ENCODE measurements at regions not wholly inside any gene's neighbourhood (a gene's known extent, or its start where the extent isn't known, plus 50 kb on each side); places are given as distances from the start of the nearest gene placed in this dataset.
"Not testable (repeated sequence)": the region's sequence is repeated elsewhere in the genome, so short reads cannot be mapped to it uniquely, and the experiment has no call there.

DNA sequence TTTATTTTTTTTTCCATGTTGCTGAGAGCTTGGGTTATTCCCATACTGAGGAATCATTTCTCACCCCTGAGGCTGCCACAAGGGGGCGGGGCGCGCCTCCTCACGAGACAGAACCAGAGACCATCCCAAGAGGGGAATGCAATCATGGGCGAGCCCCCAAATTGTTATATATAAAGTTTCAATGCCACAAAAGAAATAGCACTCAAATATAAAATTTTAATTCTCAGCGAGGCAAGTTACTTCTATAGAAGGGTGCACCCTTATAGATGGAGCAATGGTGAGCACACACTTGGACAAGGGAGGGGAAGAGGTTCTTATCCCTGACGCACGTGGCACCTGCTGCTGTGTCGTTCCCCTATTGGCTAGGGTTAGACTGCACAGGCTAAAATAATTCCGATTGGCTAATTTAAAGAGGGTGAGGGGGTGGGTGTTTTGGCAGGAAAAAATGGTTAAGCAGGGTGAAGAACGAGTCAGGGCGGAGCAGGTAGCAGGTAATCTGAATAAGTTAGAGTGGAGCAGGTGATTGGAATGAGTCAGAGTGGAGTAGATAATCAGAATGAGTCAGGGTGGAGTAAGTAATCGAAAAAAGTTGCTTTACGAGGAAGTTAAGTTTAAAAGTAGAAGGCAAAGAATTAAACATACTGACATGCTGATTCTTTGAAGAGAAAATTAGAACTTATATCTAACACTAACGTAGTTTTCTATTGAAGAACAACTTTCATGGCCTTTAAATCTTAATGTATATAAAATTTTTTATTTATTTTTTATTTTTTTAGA, 177.5 kb downstream of the MTCL1 start:
- DNase-seq (ENCODE audit: low spot score), result no peak

DNA sequence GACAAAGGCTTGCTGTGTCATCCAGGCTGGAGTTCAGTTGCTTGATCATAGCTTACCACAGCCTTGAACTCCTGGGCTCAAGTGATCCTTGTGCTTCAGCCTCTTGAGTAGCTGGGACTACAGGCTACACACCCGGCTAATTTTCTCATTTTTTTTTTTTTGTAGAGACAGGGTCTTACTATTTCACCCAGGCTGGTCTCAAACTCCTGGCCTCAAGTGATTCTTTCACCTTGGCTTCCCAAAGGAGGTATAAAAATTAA, 178.0 kb downstream of the MTCL1 start:
- no peak for DNase-seq (ENCODE audit: low spot score)

DNA sequence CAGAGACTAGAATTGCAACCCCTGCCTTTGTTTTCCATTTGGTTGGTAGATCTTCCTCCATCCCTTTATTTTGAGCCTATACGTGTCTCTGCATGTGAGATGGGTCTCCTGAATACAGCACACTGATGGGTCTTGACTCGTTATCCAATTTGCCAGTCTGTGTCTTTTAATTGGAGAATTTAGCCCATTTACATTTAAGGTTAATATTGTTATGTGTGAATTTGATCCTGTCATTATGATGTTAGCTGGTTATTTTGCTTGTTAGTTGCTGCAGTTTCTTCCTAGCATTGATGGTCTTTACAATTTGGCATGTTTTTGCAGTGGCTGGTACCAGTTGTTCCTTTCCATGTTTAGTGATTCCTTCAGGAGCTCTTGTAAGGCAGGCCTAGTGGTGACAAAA, 182.5 kb downstream of the MTCL1 start:
- DNase-seq (ENCODE audit: low spot score), result not testable (repeated sequence)

DNA sequence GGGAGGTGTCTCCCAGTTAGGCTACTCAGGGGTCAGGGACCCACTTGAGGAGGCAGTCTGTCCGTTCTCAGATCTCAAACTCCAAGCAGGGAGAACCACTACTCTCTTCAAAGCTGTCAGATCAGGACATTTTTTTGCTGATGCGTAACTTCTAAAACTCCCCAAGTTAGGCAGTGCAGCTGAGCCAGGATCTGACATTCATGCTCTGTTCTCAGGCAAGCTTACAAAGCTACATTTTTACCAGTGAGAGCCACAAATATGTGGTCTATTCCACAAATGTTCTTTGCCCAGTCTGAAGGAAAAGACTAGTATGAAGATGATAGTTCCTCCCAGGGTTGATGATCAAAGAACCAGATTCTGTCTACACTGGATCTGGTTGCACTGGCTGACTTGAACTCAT, 184.1 kb downstream of the MTCL1 start:
- no peak for DNase-seq (ENCODE audit: low spot score)

DNA sequence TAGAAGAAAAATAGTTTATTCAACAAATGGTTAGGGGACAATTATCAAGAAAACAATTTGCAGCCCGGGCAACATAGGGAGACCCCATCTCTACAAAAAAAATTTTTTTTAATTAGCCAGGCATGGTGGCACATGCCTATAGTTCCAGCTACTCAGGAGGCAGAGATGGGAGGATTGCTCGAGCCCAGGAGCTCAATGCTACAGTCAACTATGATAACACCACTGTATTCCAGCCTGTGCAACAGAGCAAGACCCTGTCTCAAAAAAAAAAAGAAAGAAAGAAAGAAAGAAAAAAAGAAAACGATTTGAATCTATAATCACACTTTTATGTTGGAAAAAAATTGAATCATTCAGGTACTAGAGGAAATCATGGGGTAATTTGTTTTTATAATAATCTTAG, 185.1 kb downstream of the MTCL1 start:
- not testable (repeated sequence) for DNase-seq (ENCODE audit: low spot score)

DNA sequence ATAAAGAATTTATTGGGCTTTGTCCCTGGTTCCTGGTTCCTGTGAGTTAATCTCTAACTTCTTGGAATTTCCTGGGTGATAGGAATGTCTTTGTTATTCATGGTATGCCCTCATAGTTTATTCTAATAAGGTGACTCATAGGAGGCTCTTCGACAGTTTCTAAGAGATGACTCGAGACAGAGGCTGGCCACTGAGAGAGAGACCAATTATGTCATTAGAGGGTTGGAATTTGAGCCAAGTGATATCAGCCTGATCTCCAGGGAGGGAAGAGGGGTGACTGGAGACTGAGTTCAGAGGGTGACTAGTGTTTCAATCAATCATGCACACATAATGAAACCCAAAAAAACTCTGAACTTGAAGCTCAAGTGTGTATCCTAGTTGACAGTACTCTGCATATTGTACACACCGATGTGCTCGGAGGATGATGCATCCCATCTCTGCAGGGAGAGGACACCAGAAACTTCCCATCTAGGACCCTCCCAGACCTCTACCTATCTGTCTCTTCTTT, 185.7 kb downstream of the MTCL1 start:
- DNase-seq (ENCODE audit: low spot score), result peak; percentile 68

DNA sequence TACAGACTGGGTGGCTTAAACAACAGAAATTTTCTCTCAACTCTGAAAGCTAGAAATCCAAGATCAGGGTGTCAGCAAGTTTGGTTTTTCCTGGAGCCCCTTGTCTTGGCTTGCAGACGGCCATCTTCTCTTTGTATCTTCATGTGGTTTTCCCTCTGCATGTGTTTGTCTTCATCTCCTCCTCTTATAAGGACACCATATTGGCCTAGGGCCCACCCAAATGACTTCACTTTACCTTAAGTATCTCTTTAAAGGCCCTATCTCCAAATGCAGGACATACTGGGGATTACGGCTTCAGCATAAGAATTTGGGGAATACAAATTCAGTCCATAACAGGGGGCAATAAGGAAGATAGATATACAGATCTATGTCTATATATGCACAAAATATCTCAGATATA, 187.9 kb downstream of the MTCL1 start:
- no peak for DNase-seq (ENCODE audit: low spot score)

DNA sequence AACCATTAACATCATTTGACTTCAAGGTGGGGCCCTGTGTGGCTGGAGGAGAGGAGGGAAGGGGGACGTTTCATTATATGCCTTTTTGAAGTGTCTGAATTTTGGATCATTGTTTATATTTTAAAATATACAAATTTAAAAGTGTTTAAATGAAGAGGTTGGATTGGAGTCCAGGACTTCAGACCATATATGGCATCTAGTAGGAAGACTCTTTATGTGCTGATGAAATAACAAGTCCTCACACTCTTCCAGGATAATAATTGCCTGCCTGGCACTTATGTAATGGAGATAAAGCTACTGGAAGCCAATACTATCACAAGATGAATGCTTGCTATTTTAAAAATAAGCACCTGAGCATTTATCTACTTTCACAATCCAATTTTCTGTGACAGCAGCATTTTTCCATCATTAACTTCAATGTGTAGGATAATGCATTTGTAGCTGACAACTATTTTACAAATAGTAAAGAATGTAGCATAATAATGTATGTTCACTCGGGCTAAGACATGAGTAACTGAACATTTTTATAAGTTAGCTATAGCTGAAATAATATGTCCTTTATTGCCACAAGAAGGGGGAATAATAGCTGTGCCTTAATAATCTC, 188.4 kb downstream of the MTCL1 start:
- DNase-seq (ENCODE audit: low spot score), result no peak

DNA sequence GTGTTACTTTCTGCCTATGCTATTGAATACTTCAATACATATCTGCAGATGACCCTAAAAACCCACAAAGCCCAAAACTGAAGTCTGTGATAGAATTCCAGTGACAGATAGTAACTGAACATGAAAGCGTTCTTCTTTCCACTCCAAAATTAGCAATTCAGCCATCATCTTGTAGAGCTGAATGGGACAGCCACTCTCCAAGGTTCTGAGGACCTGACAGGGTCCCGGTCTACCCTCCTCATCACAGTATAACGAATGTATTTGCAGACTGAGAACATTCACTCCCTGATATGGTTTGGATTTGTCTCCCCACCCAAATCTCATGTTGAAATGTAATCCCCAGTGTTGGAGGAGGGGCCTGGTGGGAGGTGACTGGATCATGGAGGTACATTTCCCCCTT, 189.5 kb downstream of the MTCL1 start:
- no peak for DNase-seq (ENCODE audit: low spot score)

DNA sequence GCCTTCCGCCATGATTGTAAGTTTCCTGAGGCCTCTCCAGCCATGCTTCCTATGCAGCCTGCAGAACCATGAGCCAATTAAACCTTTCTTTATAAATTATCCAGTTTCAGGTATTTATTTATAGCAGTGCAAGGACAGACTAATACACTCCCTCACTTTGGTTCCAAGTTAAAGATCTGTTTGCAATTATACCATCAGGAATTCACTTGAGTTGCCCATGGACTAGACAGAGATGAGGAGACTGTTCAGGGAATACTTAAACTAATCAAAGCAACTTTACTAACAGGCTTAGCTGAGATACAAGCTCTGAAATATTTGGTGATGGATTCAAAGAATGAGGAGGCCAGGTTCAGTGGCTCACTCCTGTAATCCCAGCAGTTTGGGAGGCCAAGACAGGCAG, 190.0 kb downstream of the MTCL1 start:
- DNase-seq (ENCODE audit: low spot score), result no peak

DNA sequence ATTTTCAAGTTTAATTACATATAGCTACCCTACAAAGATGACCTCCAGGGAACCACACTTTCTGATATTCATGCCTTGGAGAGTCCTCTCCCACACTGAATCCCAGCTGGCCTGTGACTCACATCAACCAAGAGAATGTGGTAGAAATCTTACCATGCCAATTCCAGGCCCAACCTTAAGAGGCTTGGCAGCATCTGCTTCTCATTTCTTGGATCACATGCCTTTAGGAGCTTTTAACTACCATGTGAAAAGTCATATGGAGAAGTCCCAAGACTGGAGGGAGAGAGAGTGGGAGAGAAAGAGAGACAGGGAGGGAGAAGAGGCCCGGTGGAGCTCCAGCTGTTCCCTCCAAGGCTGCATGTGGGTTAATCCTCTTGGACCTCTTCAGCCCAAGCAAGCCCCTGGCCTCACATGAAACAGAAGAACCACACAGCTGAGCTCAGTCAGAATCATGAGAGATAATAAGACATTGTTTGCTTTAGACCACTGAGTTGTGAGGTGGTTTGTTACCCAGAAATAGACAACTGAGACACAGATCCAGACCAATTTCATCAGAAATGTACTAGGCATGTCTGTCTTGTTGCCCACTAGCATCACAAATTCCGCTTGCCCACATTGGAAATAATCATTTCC, 190.7 kb downstream of the MTCL1 start:
- no peak for DNase-seq (ENCODE audit: low spot score)

DNA sequence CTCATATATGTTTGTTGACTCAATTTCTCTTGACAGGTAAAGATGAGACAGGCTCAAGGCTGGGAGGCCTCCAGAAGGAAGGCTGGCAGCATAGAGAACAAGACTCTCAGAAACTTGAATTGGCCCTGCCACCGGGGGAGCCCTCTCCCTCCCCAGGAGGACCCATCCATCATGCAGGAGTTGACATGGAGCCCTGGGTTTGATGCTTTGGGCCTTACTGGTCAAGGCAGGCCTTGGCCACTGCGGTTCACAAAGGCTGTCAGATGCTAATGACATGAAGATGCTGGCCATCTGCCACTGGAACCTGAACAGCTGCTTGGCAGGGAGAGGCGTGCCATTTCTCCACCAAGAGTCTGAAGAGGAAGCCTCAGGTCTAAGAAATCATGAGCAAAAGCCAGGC, 193.6 kb downstream of the MTCL1 start:
- DNase-seq (ENCODE audit: low spot score), result no peak

DNA sequence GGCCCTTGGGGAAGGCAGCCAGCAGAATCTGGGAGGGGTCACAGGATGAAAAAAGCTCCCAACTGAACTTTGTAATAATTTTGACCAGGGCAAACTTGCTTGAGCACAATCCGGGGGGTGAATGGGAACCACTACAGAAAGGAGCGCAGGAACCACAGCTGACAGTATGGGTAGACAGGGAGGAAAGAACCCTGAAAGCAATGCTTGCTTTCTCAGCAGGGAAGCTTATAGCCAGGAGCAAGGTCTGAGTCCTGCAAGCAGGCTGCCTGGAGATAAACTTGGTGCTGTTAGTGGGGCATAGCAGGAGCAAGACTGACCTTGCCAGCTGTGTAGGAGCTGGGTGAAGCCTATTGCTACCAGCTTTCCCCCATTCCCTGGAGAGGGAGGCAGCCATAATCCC, 195.2 kb downstream of the MTCL1 start:
- no peak for DNase-seq (ENCODE audit: low spot score)

DNA sequence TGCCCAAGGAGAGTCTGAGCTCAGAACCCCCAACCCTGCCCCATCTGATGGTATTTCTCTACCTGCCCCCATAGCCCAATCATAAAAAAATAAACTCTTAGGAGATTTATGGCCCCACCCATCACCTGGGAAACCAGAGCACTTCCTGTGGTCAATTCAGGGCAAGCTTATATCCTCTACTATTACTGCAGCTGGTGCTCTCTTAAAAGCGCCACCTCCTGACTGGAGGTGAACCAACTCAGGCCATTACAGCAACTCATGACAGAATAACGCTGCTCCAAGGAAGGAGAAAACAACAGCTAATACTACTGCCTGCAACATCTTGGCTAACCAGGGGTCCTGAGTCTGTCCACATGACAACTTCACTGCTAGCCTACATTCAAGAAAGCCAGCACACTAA, 195.7 kb downstream of the MTCL1 start:
- no peak for DNase-seq (ENCODE audit: low spot score)

DNA sequence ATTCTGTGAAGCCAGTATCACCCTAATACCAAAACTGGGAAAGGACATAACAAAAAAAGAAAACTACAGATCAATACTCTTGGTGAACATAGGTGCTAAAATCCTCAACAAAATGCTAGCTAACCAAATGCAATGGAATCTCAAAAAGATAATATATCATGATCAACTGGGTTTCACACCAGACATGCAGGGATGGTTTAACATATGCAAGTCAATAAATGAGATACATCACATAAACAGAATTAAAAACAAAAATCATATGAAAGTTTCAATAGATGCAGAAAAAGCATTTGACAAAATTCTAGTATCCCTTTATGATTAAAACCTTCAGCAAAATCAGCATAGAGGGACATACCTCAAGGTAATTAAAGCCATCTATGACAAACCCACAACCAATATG, 198.2 kb upstream of the NDUFV2 start:
- no peak for DNase-seq (ENCODE audit: low spot score)

DNA sequence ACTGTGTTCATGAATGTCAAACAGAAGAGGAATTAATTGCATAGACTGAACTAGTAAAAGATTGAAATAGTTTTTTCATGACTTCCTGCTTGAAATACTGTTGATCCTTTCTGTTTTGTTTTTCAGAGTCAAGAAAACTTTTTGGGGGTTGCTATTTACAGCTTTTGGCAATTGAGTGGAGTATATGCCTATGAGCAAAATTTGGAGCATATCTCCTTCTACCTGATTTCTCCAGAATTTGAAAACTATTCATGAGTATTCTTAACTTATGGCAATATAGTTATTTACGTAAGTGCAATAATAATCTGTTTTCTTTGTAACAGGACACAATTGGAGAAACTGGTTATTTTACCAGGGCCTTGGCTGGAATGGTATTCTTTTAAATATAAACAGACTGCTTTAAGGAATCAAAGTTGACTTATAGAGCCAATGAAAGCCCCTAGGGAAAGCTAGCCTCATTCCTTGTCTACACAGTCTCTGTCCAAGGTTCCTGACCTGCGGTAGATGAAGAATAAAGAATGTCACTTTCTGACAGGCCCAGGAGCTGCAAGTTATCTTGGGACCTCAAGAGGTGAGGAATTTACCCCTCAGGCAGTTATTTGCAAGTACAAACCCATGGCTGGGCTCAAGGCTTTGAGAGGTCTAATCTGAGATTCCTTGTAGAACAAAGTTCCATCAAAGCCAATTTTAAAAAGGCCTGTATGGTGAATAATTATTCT, 193.5 kb upstream of the NDUFV2 start:
- DNase-seq (ENCODE audit: low spot score), result no peak

DNA sequence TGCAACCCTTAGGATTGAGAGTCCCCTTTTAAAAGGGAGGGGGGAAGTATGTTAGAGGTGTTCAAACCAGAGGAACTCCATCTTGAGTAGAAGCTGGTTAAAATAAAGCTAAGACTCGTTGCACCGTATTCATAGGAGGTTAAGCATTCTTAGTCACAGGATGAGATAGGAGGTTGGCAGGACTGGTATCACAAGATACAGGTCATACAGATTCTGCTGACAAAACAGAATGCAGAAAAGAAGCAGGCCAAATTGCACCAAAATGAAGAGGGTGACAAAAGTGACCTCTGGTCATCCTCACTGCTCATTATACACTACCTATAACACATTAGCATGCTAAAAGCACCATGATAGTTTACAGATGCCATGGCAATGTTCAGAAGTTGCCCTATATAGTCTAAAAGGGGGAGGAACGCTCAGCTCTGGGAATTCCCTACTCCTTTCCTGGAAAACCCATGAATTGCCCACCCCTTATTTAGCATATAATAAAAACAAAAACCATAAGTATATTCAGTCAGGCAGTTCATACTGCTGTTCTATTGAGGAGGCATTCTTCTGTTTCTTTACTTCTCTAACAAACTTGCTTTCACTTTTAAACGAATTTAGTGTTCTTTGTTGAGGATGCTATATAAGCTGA, 192.2 kb upstream of the NDUFV2 start:
- DNase-seq (ENCODE audit: low spot score), result no peak

DNA sequence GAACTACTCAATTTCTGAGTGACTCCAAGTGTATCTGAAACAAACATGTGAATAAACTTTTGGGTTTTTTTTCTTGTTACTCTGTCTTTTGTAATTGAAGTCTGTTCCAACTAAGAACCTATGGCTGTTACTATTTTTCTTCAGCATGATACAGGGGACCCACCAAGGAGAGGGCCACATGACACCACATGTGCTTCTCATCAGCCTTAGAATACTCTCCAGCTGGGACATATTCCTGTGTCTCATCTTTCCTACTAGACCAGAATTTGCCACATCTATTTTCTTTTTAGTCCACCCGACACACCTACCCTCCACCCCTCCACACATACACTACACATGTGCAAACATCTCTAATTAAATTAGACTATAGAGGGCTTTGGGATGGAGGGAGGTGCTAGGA, 191.7 kb upstream of the NDUFV2 start:
- DNase-seq (ENCODE audit: low spot score), result no peak

DNA sequence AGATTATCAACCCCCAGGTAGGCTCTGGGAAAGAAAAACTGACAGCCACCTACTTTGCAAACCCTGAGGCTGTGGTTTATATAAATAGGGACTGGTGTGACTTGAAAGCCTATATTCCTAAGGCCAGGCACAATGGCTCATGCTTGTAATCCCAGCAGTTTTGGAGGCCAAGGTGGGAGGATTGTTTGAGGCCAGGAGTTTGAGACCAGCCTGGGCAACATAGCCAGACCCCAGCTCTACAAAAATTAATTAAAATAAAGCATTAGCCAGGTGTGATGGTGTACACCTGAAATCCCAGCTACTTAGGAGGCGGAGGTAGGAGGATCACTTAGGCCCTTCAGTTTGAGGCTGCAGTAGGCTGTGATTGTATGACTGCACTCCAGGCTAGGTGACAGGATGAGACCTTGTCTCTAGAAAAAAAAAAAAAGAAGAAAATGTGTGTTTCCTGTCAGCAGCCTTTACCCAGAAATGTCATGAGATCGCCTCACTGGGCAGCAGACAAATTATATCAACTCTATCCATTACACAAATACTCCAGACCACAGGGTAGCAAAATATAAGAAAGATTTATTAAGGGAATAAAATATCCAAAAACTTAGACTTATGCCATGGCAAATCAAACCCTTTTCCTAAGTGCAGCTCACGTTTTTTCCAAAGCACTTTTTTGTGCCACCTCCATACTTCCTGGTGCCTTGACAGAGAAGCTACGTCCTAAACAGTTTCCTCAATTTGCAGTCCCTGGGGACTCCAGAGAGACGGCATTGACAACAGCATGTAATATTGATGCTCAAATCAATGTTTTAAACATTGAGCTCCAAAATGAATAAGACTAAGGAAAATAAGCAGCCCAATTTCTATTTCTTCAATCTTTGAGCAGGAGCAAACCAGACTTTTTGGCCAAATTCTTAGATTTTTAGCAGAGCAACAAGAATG, 190.8 kb upstream of the NDUFV2 start:
- DNase-seq (ENCODE audit: low spot score), result no peak

DNA sequence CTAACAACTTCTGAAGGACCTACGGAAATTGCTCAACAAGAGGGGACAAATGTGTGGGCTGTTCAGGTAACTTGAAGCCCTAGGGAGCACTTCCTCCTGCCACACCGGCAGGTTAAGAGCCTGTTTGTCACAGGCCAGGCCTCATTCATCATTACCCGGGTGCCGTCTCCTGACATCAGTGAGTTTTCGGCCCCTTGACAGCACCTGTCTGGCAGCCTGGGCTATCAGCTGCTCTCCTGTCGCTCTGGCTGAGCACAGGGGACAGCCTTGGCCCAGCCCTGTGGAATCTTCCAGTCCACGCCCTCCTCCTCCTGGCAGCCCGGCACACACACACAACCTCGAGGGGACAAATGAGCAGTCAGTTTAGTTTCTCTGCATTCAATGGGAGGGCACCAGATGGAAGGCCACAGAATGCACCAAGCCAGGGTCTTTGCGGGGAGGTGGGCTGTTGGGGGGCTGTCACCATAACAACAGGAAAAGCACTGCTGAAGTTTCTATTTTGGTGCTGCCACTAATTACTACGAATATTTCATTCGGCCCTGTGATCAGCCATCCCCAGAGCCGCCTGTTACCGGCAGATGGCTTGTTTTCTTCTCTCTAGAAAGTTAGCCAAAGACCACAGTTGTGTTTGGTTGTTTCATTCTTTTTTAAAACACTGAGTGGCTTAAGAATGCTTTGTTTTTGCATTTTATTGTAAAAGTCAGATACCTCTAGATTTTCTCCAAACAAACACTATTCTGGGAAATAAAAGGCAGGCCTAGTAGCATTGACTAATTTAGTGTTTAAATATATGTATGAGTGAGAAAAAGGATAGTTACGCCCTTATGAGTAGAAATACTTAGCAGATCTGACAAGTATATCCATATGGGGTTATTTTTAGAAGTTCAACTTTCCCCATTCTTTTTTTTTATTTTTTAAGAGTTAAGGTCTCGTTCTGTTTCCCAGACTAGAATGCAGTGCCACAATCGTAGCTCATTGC, 189.9 kb upstream of the NDUFV2 start:
- DNase-seq (ENCODE audit: low spot score), result no peak

All from mucosa of gallbladder (tissue), 1 donor.